WTC11 (cell line): ENCODE measurements at regions not wholly inside any gene's neighbourhood (a gene's known extent, or its start where the extent isn't known, plus 50 kb on each side); places are given as distances from the start of the nearest gene placed in this dataset.

Experiments used
- ATAC-seq: fragments of 200-7000 bp; cut with Tn5 transposase; 2 replicates; pipeline ENCODE4 v1.10.0; 2021; ENCODE audit warnings: mild to moderate bottlenecking, moderate library complexity
- CTCF ChIA-PET: fragments of 300-600 bp; sonication (Branson Sonifier 250); formaldehyde crosslinking; loops from one replicate; lab custom pipeline; 2021; ENCODE audit warnings: antibody characterized with exemption; lab: Charles Lee
- POLR2A ChIA-PET: fragments of 350-600 bp; sonication (Branson Sonifier 250); formaldehyde crosslinking; loops from one replicate; lab custom pipeline; 2021; ENCODE audit warnings: antibody characterized with exemption; lab: Charles Lee
- DNase-seq: peaks from one replicate; pipeline ENCODE4 v3.0.0; 2021; ENCODE audit warnings: low spot score
- H3K27ac Mint-ChIP-seq: 2 replicates; pipeline ENCODE4 v1.8.0; 2021; ENCODE audit warnings: mixed read lengths
- H3K27me3 Mint-ChIP-seq: 2 replicates; pipeline ENCODE4 v1.8.0; 2021; ENCODE audit warnings: low read depth, mild to moderate bottlenecking, moderate library complexity, mixed read lengths
- H3K36me3 Mint-ChIP-seq: 2 replicates; pipeline ENCODE4 v1.8.0; 2021; ENCODE audit warnings: mixed read lengths
- H3K4me1 Mint-ChIP-seq: 2 replicates; pipeline ENCODE4 v1.8.0; 2022; ENCODE audit warnings: mixed read lengths
- H3K4me3 Mint-ChIP-seq: 2 replicates; pipeline ENCODE4 v1.8.0; 2021; ENCODE audit warnings: mild to moderate bottlenecking, moderate library complexity, mixed read lengths
- H3K9me3 Mint-ChIP-seq: 2 replicates; pipeline ENCODE4 v1.8.0; 2021; ENCODE audit warnings: mixed read lengths
- ATF1 ChIP-seq: sonication (generic); formaldehyde crosslinking; IDR thresholded peaks from 2 replicates; pipeline ENCODE4 v1.8.1; 2023; ENCODE audit warnings: mild to moderate bottlenecking, moderate library complexity, missing genetic modification reagents
- ATF6 ChIP-seq: sonication (generic); formaldehyde crosslinking; IDR thresholded peaks from 2 replicates; pipeline ENCODE4 v1.8.1; 2023; ENCODE audit warnings: mild to moderate bottlenecking, missing genetic modification reagents
- ESRRA ChIP-seq: sonication (generic); formaldehyde crosslinking; IDR thresholded peaks from 2 replicates; pipeline ENCODE4 v1.8.1; 2022; ENCODE audit warnings: mild to moderate bottlenecking, missing genetic modification reagents, borderline replicate concordance
- FOXJ3 ChIP-seq: sonication (generic); formaldehyde crosslinking; IDR thresholded peaks from 2 replicates; pipeline ENCODE4 v1.9.0; 2021; ENCODE audit warnings: missing genetic modification reagents, mild to moderate bottlenecking, borderline replicate concordance
- FOXK1 ChIP-seq: sonication (generic); formaldehyde crosslinking; IDR thresholded peaks from 2 replicates; pipeline ENCODE4 v1.8.0; 2022; ENCODE audit warnings: mild to moderate bottlenecking, moderate library complexity, missing genetic modification reagents
- GABPB1 ChIP-seq: sonication (generic); formaldehyde crosslinking; IDR thresholded peaks from 2 replicates; pipeline ENCODE4 v1.8.1; 2023; ENCODE audit warnings: mild to moderate bottlenecking, missing genetic modification reagents
- GRHL2 ChIP-seq: fragments of 250-450 bp; sonication (Bioruptor Pico); IDR thresholded peaks from 2 replicates; pipeline ENCODE4 v1.8.0; 2022; ENCODE audit warnings: mild to moderate bottlenecking, moderate library complexity; ENCODE audit not compliant: insufficient replicate concordance, severe bottlenecking
- GTF2I ChIP-seq: fragments of 250-450 bp; sonication (Bioruptor Pico); conservative IDR thresholded peaks from 2 replicates; pipeline ENCODE4 v1.4.0; 2021; ENCODE audit warnings: mild to moderate bottlenecking
- HMGA2 ChIP-seq: fragments of 250-450 bp; sonication (Bioruptor Pico); IDR thresholded peaks from 2 replicates; pipeline ENCODE4 v1.4.0; 2021; ENCODE audit warnings: mild to moderate bottlenecking, moderate library complexity
- IRF2 ChIP-seq: sonication (generic); formaldehyde crosslinking; IDR thresholded peaks from 2 replicates; pipeline ENCODE4 v1.8.0; 2022; ENCODE audit warnings: low read depth, missing genetic modification reagents, borderline replicate concordance
- NR1H2 ChIP-seq: sonication (generic); formaldehyde crosslinking; IDR thresholded peaks from 2 replicates; pipeline ENCODE4 v1.9.0; 2021; ENCODE audit warnings: mild to moderate bottlenecking, moderate library complexity, missing genetic modification reagents
- RELA ChIP-seq: sonication (generic); formaldehyde crosslinking; IDR thresholded peaks from 2 replicates; pipeline ENCODE4 v1.8.1; 2022; ENCODE audit warnings: missing genetic modification reagents, mild to moderate bottlenecking, borderline replicate concordance
- SMAD3 ChIP-seq: sonication (generic); formaldehyde crosslinking; IDR thresholded peaks from 2 replicates; pipeline ENCODE4 v1.8.0; 2022; ENCODE audit warnings: missing genetic modification reagents, mild to moderate bottlenecking, borderline replicate concordance
- SMAD4 ChIP-seq: sonication (generic); formaldehyde crosslinking; IDR thresholded peaks from 2 replicates; pipeline ENCODE4 v1.8.0; 2022; ENCODE audit warnings: mild to moderate bottlenecking, missing genetic modification reagents
- SP1 ChIP-seq: sonication (generic); formaldehyde crosslinking; conservative IDR thresholded peaks from 2 replicates; pipeline ENCODE4 v1.8.1; 2022; ENCODE audit warnings: missing genetic modification reagents
- ZMAT4 ChIP-seq: fragments of 250-450 bp; sonication (Bioruptor Pico); IDR thresholded peaks from 2 replicates; pipeline ENCODE4 v1.9.0; 2021; ENCODE audit warnings: mild to moderate bottlenecking
- TF ChIP-seq, protein P1 (sequence below): fragments of 250-450 bp; sonication (Bioruptor Pico); conservative IDR thresholded peaks from 2 replicates; pipeline ENCODE4 v1.9.0; 2021; ENCODE audit warnings: mild to moderate bottlenecking
- TF ChIP-seq, protein P2 (sequence below): sonication (generic); formaldehyde crosslinking; IDR thresholded peaks from 2 replicates; pipeline ENCODE4 v1.8.0; 2023; ENCODE audit warnings: mild to moderate bottlenecking, missing genetic modification reagents
- TF ChIP-seq, protein P3 (sequence below): sonication (generic); formaldehyde crosslinking; IDR thresholded peaks from 2 replicates; pipeline ENCODE4 v1.8.1; 2023; ENCODE audit warnings: mild to moderate bottlenecking, missing genetic modification reagents, borderline replicate concordance
- TF ChIP-seq, protein P4 (sequence below): sonication (generic); formaldehyde crosslinking; IDR thresholded peaks from 2 replicates; pipeline ENCODE4 v1.8.1; 2022; ENCODE audit warnings: mild to moderate bottlenecking, moderate library complexity, missing genetic modification reagents

- no peaks in the 10 kb centered on the region; the same call in 1 of the 2 replicates for H3K27me3 Mint-ChIP-seq
- ChIA-PET CTCF (interaction anchor here (1.4 to 1.6 kb wide), 2 partner anchors 10 to 107 kb away, joined by 5 read pairs; no protein-coding TSS in a partner anchor), POLR2A (no interaction called here)
- DNase-seq (no peak), ATAC-seq (no peak)
- no peak overlapping the region for H3K4me3 Mint-ChIP-seq
- no peak overlapping the region for H3K27ac Mint-ChIP-seq
- H3K9me3 Mint-ChIP-seq, result no peaks in the 10 kb centered on the region
- no peaks in the 10 kb centered on the region for H3K36me3 Mint-ChIP-seq
- TF ChIP-seq, protein P1, sequence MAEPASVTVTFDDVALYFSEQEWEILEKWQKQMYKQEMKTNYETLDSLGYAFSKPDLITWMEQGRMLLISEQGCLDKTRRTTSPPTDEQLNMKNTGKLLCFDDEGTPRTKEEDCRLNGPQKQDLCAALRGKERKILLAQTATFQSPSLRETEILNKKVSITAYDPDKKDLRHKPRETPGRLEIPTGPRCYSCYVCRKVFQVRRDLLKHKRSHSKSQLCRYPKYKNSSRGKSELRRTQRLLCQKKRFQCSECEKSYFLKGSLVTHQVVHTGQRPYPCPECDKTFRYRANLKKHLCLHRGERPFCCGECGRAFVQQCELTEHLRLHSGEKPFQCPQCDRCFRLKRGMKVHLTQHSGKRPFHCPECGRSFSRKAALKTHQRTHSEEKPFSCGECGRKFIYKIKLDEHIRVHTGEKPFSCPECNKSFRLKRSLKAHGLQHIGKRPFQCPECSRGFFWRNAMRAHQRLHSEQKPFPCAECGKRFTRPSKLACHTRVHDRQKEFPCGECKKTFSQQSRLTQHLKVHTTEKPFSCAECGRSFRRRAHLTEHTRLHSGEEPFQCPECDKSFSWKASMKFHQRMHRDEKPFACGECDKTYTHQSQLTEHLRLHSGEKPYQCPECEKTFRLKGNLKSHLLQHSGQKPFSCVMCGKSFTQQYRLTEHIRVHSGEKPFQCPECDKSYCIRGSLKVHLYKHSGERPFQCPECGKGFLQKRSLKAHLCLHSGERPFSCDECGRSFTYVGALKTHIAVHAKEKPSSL, result no peak
- TF ChIP-seq, protein P2, sequence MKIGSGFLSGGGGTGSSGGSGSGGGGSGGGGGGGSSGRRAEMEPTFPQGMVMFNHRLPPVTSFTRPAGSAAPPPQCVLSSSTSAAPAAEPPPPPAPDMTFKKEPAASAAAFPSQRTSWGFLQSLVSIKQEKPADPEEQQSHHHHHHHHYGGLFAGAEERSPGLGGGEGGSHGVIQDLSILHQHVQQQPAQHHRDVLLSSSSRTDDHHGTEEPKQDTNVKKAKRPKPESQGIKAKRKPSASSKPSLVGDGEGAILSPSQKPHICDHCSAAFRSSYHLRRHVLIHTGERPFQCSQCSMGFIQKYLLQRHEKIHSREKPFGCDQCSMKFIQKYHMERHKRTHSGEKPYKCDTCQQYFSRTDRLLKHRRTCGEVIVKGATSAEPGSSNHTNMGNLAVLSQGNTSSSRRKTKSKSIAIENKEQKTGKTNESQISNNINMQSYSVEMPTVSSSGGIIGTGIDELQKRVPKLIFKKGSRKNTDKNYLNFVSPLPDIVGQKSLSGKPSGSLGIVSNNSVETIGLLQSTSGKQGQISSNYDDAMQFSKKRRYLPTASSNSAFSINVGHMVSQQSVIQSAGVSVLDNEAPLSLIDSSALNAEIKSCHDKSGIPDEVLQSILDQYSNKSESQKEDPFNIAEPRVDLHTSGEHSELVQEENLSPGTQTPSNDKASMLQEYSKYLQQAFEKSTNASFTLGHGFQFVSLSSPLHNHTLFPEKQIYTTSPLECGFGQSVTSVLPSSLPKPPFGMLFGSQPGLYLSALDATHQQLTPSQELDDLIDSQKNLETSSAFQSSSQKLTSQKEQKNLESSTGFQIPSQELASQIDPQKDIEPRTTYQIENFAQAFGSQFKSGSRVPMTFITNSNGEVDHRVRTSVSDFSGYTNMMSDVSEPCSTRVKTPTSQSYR (CRISPR knock-in tag), result no peak
- TF ChIP-seq FOXK1 (CRISPR knock-in tag) (no peak), FOXJ3 (CRISPR knock-in tag) (no peak), SMAD4 (CRISPR knock-in tag) (no peak), ESRRA (CRISPR knock-in tag) (no peak), SP1 (no peak), ATF1 (no peak), ATF6 (CRISPR knock-in tag) (no peak), HMGA2 (no peak), GABPB1 (CRISPR knock-in tag) (no peak), GTF2I (CRISPR knock-in tag) (no peak), SMAD3 (CRISPR knock-in tag) (no peak), RELA (CRISPR knock-in tag) (no peak), GRHL2 (CRISPR knock-in tag) (no peak), NR1H2 (CRISPR knock-in tag) (no peak), IRF2 (CRISPR knock-in tag) (no peak), ZMAT4 (CRISPR knock-in tag) (no peak)
- TF ChIP-seq, protein P3, sequence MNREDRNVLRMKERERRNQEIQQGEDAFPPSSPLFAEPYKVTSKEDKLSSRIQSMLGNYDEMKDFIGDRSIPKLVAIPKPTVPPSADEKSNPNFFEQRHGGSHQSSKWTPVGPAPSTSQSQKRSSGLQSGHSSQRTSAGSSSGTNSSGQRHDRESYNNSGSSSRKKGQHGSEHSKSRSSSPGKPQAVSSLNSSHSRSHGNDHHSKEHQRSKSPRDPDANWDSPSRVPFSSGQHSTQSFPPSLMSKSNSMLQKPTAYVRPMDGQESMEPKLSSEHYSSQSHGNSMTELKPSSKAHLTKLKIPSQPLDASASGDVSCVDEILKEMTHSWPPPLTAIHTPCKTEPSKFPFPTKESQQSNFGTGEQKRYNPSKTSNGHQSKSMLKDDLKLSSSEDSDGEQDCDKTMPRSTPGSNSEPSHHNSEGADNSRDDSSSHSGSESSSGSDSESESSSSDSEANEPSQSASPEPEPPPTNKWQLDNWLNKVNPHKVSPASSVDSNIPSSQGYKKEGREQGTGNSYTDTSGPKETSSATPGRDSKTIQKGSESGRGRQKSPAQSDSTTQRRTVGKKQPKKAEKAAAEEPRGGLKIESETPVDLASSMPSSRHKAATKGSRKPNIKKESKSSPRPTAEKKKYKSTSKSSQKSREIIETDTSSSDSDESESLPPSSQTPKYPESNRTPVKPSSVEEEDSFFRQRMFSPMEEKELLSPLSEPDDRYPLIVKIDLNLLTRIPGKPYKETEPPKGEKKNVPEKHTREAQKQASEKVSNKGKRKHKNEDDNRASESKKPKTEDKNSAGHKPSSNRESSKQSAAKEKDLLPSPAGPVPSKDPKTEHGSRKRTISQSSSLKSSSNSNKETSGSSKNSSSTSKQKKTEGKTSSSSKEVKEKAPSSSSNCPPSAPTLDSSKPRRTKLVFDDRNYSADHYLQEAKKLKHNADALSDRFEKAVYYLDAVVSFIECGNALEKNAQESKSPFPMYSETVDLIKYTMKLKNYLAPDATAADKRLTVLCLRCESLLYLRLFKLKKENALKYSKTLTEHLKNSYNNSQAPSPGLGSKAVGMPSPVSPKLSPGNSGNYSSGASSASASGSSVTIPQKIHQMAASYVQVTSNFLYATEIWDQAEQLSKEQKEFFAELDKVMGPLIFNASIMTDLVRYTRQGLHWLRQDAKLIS (CRISPR knock-in tag), result no peak
- TF ChIP-seq, protein P4, sequence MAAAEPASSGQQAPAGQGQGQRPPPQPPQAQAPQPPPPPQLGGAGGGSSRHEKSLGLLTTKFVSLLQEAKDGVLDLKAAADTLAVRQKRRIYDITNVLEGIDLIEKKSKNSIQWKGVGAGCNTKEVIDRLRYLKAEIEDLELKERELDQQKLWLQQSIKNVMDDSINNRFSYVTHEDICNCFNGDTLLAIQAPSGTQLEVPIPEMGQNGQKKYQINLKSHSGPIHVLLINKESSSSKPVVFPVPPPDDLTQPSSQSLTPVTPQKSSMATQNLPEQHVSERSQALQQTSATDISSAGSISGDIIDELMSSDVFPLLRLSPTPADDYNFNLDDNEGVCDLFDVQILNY (CRISPR knock-in tag), result no peak
- peaks cover 21% of the 10 kb centered on the region for H3K4me1 Mint-ChIP-seq
Measured at GRCh38 chr3:132838477-132838876, 116.3 kb upstream of the NPHP3 start.
